Left ventricle myocardium inferior (tissue), 1 donor: ENCODE measurements at regions not wholly inside any gene's neighbourhood (a gene's known extent, or its start where the extent isn't known, plus 50 kb on each side); places are given as distances from the start of the nearest gene placed in this dataset.

Experiments
- DNase-seq: peaks from one replicate; pipeline ENCODE4 v3.0.0-alpha.2; 2020
- H3K27ac ChIP-seq: fragments of 200-600 bp; replicated peaks from 2 replicates; pipeline ENCODE4 v1.8.0; 2021
- H3K27me3 ChIP-seq: fragments of 200-600 bp; 2 replicates; pipeline ENCODE4 v1.8.0; 2021; ENCODE audit warnings: low read depth
- H3K36me3 ChIP-seq: fragments of 200-600 bp; 2 replicates; pipeline ENCODE4 v1.8.0; 2021
- H3K4me1 ChIP-seq: fragments of 200-600 bp; 2 replicates; pipeline ENCODE4 v1.8.0; 2021
- H3K4me3 ChIP-seq: fragments of 200-600 bp; 2 replicates; pipeline ENCODE4 v1.8.0; 2021; ENCODE audit warnings: mild to moderate bottlenecking, moderate library complexity
- H3K9me3 ChIP-seq: fragments of 200-600 bp; replicated peaks from 2 replicates; pipeline ENCODE4 v1.8.0; 2021
- CTCF ChIP-seq: fragments of 200-600 bp; IDR thresholded peaks from 2 replicates; pipeline ENCODE4 v1.8.0; 2021; ENCODE audit warnings: antibody characterized with exemption, mild to moderate bottlenecking, borderline replicate concordance
- intact Hi-C: fragments of 100-400 bp; cut with micrococcal nuclease; formaldehyde crosslinking; loops from one replicate; pipeline ENCODE4 v1.11.0; 2022
- donor health status: DM: no; HTN: yes; CAD: no; lungs with severe emphysema.

DNA sequence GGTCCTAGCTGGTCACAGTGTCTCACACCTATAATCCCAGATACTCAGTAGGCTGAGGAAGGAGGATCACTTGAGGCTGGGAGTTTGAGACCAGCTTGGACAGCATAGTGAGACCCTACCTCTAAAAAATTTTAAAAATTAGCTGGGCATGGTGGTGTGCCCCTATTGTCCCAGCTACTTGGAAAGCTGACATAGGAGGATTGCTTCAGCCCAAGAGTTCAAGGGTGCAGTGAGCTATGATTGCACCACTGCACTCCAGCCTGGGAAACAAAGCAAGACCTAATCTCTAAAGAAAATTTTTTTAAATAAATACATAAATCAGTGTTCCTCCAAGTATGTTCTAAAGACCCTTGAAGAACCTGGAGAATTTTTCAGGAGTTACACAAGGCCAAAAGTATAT, 50.6 kb upstream of the GNAO1 start:
- DNase-seq, result no peak
- intact Hi-C loops, result no loop called here
- Histone ChIP-seq H3K36me3 (no peaks in the 10 kb centered on the region), H3K27ac (no peak overlapping the region), H3K4me1 (no peaks in the 10 kb centered on the region), H3K9me3 (no peaks in the 10 kb centered on the region), H3K27me3 (no peaks in the 10 kb centered on the region), H3K4me3 (no peak overlapping the region)
- TF ChIP-seq CTCF, result no peak

GRCh38 chr16:56137269-56137668, 54.0 kb upstream of the GNAO1 start:
- no peak for TF ChIP-seq CTCF

GRCh38 chr16:56136256-56136655, 55.0 kb upstream of the GNAO1 start:
- TF ChIP-seq CTCF, result no peak

More at GRCh38 chr16:56137269-56137668, 54.0 kb upstream of the GNAO1 start:
- Histone ChIP-seq H3K36me3 (no peaks in the 10 kb centered on the region), H3K9me3 (no peaks in the 10 kb centered on the region), H3K27me3 (no peaks in the 10 kb centered on the region), H3K27ac (no peak overlapping the region), H3K4me1 (no peaks in the 10 kb centered on the region), H3K4me3 (no peak overlapping the region)
- DNase-seq, result no peak
- intact Hi-C loops, result no loop called here

DNA sequence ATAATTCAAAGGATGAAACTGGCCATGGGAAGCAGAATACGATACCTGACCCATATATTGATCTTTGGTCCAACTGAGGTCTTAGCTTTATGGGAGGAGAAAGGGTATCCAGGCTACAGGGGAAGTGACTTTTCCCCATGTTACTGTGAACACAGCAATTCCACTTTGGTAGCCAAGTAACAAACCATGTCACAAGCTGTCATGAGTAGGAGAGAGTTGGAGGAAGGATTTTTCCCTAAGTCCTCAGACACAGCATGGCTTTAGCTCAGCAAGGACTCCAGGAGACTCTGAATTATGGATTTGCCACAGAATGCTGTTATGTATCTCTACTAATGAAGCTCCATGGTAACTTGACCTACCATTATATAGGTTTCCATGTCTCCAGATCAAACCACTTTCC, 56.5 kb upstream of the GNAO1 start:
- H3K27ac ChIP-seq, result no peak overlapping the region
- no peak for TF ChIP-seq CTCF
- H3K27me3 ChIP-seq, result no peaks in the 10 kb centered on the region
- H3K4me1 ChIP-seq, result no peaks in the 10 kb centered on the region
- H3K36me3 ChIP-seq, result no peaks in the 10 kb centered on the region
- H3K9me3 ChIP-seq, result no peaks in the 10 kb centered on the region
- intact Hi-C loops, result no loop called here
- H3K4me3 ChIP-seq, result no peak overlapping the region
- no peak for DNase-seq

More at GRCh38 chr16:56136256-56136655, 55.0 kb upstream of the GNAO1 start:
- intact Hi-C loops, result no loop called here
- Histone ChIP-seq H3K27ac (no peak overlapping the region), H3K4me3 (no peak overlapping the region), H3K9me3 (no peaks in the 10 kb centered on the region), H3K27me3 (no peaks in the 10 kb centered on the region), H3K36me3 (no peaks in the 10 kb centered on the region), H3K4me1 (no peaks in the 10 kb centered on the region)
- no peak for DNase-seq

GRCh38 chr16:56125922-56126321, 65.4 kb upstream of the GNAO1 start:
- Histone ChIP-seq H3K27ac (no peak overlapping the region), H3K27me3 (no peaks in the 10 kb centered on the region), H3K36me3 (no peaks in the 10 kb centered on the region), H3K9me3 (no peaks in the 10 kb centered on the region), H3K4me1 (peaks cover 12% of the 10 kb centered on the region), H3K4me3 (no peak overlapping the region)
- no peak for DNase-seq
- TF ChIP-seq CTCF, result no peak
- intact Hi-C loops, result no loop called here

GRCh38 chr16:56122251-56122650, 69.0 kb upstream of the GNAO1 start:
- Histone ChIP-seq H3K36me3 (no peaks in the 10 kb centered on the region), H3K4me3 (no peak overlapping the region), H3K9me3 (no peaks in the 10 kb centered on the region), H3K27me3 (no peaks in the 10 kb centered on the region), H3K4me1 (peaks cover 12% of the 10 kb centered on the region), H3K27ac (no peak overlapping the region)
- no peak for DNase-seq
- intact Hi-C loops, result no loop called here
- no peak for TF ChIP-seq CTCF
